ENCODE measurements at regions not wholly inside any gene's neighbourhood (a gene's known extent, or its start where the extent isn't known, plus 50 kb on each side); places are given as distances from the start of the nearest gene placed in this dataset.

DNA sequence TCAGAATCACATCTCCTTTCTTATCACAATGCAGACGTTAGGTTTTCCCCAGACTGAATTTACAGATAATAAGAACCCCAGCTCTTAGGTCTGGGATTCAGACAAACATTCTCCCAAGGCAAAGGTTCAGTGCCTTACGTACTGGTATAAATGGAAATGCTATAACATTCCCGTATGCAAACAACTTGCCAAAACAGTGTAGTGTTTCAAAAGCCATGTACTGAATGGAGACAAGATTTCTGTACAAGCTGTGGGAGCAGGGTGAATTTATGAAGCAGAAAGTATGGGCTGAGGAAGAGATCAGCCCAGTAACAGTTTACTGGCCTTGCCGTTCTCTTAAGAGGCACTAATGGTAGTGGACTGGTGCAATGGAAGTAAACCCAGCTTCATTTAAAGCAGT is 225.5 kb upstream of the ZNF462 start:
- DNase-seq: no peak
- TF ChIP-seq, protein P1, sequence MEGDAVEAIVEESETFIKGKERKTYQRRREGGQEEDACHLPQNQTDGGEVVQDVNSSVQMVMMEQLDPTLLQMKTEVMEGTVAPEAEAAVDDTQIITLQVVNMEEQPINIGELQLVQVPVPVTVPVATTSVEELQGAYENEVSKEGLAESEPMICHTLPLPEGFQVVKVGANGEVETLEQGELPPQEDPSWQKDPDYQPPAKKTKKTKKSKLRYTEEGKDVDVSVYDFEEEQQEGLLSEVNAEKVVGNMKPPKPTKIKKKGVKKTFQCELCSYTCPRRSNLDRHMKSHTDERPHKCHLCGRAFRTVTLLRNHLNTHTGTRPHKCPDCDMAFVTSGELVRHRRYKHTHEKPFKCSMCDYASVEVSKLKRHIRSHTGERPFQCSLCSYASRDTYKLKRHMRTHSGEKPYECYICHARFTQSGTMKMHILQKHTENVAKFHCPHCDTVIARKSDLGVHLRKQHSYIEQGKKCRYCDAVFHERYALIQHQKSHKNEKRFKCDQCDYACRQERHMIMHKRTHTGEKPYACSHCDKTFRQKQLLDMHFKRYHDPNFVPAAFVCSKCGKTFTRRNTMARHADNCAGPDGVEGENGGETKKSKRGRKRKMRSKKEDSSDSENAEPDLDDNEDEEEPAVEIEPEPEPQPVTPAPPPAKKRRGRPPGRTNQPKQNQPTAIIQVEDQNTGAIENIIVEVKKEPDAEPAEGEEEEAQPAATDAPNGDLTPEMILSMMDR (IDR thresholded peaks at IDR 0.05; ENCODE audit: partially characterized antibody, unreplicated experiment): no peak
- H3K4me3 Mint-ChIP-seq (ENCODE audit: unreplicated experiment): no peak overlapping the region
- no peaks in the 10 kb centered on the region for H3K9me3 Mint-ChIP-seq (ENCODE audit: unreplicated experiment)
- no peaks in the 10 kb centered on the region for H3K36me3 Mint-ChIP-seq (ENCODE audit: unreplicated experiment)
- H3K27me3 Mint-ChIP-seq (ENCODE audit: unreplicated experiment): no peaks in the 10 kb centered on the region
- no peak overlapping the region for H3K27ac Mint-ChIP-seq (ENCODE audit: unreplicated experiment)
- H3K4me1 Mint-ChIP-seq (ENCODE audit: low read depth, unreplicated experiment): peaks cover 5% of the 10 kb centered on the region

DNA sequence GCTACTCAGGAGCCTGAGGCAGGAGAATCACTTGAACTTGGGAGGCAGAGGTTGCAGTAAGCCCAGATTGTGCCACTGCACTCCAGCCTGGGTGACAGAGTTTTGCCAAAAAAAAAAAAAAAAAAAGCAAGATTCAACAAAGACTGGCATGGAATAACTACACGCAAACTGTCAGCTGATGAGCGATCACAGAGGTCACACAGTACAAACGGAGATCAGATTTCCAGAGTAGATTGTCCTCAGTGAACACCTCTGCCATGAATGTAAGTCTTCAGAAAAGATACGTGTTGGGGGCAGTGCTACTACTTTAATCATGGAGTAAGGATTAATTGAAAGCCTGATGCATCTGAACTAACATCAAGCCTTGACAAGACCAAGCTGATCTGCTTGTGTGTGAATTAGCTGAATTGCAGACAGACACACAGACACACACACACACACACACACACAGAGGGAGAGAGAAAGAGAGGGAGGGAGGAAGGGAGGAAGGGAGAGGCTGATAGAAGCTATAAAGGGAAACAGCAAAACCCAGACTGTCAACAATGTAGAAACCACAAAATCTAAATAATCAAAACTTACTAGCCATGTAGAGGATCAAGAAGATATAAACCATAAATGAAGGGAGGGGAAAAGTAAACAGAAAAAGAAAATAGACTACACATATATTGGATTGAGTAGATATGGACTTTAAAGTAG is 222.9 kb upstream of the ZNF462 start:
- H3K36me3 Mint-ChIP-seq (ENCODE audit: unreplicated experiment): no peaks in the 10 kb centered on the region
- no peak for DNase-seq
- H3K4me3 Mint-ChIP-seq (ENCODE audit: unreplicated experiment): no peak overlapping the region
- no peaks in the 10 kb centered on the region for H3K27me3 Mint-ChIP-seq (ENCODE audit: unreplicated experiment)
- H3K9me3 Mint-ChIP-seq (ENCODE audit: unreplicated experiment): no peaks in the 10 kb centered on the region
- peaks cover 5% of the 10 kb centered on the region for H3K4me1 Mint-ChIP-seq (ENCODE audit: low read depth, unreplicated experiment)
- H3K27ac Mint-ChIP-seq (ENCODE audit: unreplicated experiment): no peak overlapping the region
- TF ChIP-seq, protein P1 (IDR thresholded peaks at IDR 0.05; ENCODE audit: partially characterized antibody, unreplicated experiment): no peak

DNA sequence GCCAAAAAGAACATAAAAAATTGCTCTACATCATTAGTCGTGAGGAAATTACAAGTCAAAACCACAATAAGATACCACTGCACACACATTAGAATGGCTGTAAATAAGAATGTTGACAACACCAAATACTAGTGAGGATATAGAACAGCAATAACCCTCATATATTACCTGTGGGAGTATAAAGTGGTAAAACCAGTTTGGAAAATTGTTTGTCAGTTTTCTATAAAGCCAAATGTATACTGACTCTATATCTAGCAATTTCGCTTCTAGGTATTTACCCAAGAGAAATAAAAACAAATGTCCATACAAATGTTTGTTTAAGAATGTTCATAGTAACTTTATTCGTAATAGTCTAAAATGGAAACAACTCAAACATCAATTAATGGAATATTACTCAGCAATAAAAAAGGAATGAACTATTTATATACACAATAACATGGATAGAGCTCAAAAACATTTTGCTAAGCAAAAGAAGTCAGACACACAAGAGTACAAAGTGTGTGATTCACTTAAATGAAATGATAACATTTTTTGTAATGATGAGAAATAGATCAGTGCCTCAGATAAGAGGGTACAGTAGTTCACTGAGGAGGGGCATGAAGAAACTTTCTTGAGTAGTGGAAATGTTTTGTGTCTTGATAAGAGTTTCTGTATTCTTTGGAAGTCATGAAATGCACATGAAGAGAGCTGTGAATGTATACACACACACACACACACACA is 219.6 kb upstream of the ZNF462 start:
- no peak for DNase-seq
- H3K36me3 Mint-ChIP-seq (ENCODE audit: unreplicated experiment): no peaks in the 10 kb centered on the region
- no peak overlapping the region for H3K4me3 Mint-ChIP-seq (ENCODE audit: unreplicated experiment)
- peaks cover 5% of the 10 kb centered on the region for H3K4me1 Mint-ChIP-seq (ENCODE audit: low read depth, unreplicated experiment)
- no peak overlapping the region for H3K27ac Mint-ChIP-seq (ENCODE audit: unreplicated experiment)
- no peaks in the 10 kb centered on the region for H3K27me3 Mint-ChIP-seq (ENCODE audit: unreplicated experiment)
- TF ChIP-seq, protein P1 (IDR thresholded peaks at IDR 0.05; ENCODE audit: partially characterized antibody, unreplicated experiment): no peak
- H3K9me3 Mint-ChIP-seq (ENCODE audit: unreplicated experiment): no peaks in the 10 kb centered on the region

DNA sequence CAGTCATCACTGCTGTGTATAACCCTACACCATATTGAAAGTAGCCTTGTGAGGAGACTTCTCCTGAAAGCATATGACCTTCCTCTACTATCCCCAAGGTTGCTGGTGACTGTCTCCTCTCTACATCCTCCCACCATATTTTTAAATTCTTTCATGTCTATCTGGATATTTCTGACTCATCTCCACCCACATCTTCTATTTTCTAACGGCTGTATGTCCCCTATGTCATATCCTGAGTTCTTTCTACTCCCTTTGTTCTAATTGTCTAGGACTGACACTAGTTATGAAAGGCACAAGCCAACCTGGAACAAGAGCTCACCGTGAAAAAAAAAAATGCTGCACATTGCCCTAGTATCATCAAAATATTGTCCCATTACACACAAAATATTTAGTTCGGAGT is 218.3 kb upstream of the ZNF462 start:
- DNase-seq: no peak
- Mint-ChIP-seq H3K4me3 (ENCODE audit: unreplicated experiment) (no peak overlapping the region), H3K9me3 (ENCODE audit: unreplicated experiment) (no peaks in the 10 kb centered on the region), H3K27ac (ENCODE audit: unreplicated experiment) (no peak overlapping the region), H3K36me3 (ENCODE audit: unreplicated experiment) (no peaks in the 10 kb centered on the region), H3K4me1 (ENCODE audit: low read depth, unreplicated experiment) (peaks cover 5% of the 10 kb centered on the region), H3K27me3 (ENCODE audit: unreplicated experiment) (no peaks in the 10 kb centered on the region)
- TF ChIP-seq, protein P1 (IDR thresholded peaks at IDR 0.05; ENCODE audit: partially characterized antibody, unreplicated experiment): no peak

DNA sequence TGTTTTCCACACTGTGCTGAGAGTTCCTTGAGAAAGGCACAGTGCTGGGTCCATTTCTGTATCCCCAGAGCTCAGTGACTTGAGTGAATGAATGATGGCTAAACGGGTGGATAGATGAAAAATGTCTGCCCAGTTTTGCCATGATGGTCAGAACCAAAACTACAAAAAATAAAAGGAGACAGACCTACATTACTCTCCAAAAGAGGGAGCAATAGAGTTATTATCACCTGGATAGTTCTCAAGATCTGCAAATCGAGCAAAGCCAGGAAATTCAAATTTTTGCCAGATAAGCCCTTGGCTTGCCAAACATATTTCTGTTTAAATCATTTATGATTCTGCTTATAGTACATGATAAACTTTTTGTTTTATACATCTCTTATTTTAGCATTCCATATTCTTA is 214.2 kb upstream of the ZNF462 start:
- Mint-ChIP-seq H3K27ac (ENCODE audit: unreplicated experiment) (no peak overlapping the region), H3K9me3 (ENCODE audit: unreplicated experiment) (no peaks in the 10 kb centered on the region), H3K36me3 (ENCODE audit: unreplicated experiment) (no peaks in the 10 kb centered on the region), H3K27me3 (ENCODE audit: unreplicated experiment) (no peaks in the 10 kb centered on the region), H3K4me1 (ENCODE audit: low read depth, unreplicated experiment) (no peaks in the 10 kb centered on the region), H3K4me3 (ENCODE audit: unreplicated experiment) (no peak overlapping the region)
- no peak for DNase-seq
- TF ChIP-seq, protein P1 (IDR thresholded peaks at IDR 0.05; ENCODE audit: partially characterized antibody, unreplicated experiment): no peak

All from glutamatergic neuron (in vitro differentiated cells).